T-helper 1 cell treated with Interleukin-12 subunit alpha and Interleukin-12 subunit beta and Interleukin-4 antibody, amounts not matched to agents 30 ng/mL and 1 ng/mL, for 36 hours (primary cell): ENCODE measurements at regions not wholly inside any gene's neighbourhood (a gene's known extent, or its start where the extent isn't known, plus 50 kb on each side); places are given as distances from the start of the nearest gene placed in this dataset.

Experiments
- intact Hi-C: fragments of 100-400 bp; cut with micrococcal nuclease; formaldehyde crosslinking; loops from one replicate; pipeline ENCODE4 v1.15.1; 2024

DNA sequence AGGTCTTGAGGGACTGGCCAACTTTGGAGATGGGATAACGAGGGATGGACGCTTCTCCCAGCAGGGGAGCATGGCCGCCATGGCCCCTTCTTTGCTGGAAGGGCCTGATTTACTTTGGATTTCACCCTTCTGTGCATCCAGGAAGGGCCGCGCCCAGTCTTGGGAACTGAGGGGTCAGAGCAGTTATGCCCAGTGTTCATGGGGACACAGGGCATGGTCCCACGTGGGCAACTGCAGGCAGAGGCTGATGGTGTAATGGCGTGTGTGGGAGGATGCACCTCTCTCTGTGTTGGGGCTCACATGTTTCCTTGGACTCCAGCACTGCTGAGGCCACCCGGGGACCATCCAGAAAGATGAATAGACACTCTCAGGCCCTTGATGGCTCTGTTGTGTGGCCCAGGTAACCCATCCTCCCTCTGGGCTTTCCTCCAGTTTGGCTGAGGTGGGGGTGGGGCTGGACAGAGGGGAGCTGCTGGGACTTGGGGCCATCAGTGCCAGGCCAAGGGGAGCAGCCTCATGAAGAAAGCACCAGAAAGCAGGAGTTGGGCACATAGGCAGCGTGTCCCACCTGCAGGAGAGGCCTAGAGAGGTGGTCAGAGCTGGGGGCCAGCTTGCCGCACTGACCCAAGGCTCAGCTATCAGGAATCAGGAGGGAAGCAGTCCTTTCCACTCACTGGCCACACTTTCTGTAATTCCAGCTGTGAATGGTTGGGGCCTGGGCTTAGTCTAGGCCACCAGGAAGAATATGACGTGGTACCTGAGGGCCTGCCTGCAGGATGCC, 1033.9 kb downstream of the TBC1D22A start:
- intact Hi-C loops = no loop called here

DNA sequence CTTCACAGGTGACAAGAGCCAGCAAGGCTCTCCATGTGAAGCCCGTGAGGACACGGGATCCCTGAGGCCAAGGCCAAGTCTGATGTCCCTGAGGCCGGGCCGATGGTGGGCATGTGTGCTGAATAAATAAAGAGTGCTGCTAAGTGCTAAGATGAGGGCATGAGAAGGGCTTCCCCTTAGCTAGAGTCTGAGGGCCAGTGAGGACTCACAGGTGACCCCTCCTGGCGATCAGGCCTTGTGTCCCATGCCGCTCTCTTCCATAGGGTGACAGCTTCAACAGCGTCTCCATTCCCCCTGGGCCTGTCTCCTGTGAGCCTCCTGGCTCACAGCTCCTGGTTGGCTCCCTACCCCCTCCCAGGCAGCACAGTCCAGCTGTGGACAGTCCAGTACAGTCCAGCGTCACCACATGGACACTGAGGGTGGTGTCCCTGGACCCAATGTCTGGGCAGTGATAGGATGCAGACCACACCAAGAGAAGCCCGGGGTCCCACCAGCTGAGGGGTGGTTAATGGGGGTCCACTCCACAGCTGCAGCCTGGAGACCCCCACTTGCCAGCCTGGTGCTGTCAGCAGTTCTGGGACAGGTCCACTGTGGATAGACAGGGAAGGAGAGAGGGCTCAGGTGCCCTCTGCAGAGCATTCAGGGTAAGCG, 1033.2 kb downstream of the TBC1D22A start:
- intact Hi-C loops = no loop called here

DNA sequence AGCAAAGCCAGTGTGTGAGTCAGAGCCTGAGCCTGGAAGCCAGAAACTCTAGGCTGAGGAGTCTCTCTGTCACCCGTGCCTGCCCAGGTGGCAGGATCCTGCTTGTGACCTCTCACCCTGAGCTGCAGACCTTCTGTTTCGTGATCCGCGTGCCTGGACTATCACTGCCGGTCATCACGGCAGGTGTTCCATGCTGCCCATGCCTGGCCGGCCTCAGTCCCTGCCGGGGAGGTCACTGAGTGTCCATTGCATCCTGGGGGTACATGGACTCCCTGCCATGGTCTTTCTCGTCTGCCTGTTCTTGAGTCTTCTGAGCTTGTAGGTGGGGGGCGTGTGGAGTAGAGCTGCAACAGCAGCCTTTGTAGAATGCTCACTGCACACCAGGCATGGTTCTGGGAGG, 1032.4 kb downstream of the TBC1D22A start:
- intact Hi-C loops = no loop called here

DNA sequence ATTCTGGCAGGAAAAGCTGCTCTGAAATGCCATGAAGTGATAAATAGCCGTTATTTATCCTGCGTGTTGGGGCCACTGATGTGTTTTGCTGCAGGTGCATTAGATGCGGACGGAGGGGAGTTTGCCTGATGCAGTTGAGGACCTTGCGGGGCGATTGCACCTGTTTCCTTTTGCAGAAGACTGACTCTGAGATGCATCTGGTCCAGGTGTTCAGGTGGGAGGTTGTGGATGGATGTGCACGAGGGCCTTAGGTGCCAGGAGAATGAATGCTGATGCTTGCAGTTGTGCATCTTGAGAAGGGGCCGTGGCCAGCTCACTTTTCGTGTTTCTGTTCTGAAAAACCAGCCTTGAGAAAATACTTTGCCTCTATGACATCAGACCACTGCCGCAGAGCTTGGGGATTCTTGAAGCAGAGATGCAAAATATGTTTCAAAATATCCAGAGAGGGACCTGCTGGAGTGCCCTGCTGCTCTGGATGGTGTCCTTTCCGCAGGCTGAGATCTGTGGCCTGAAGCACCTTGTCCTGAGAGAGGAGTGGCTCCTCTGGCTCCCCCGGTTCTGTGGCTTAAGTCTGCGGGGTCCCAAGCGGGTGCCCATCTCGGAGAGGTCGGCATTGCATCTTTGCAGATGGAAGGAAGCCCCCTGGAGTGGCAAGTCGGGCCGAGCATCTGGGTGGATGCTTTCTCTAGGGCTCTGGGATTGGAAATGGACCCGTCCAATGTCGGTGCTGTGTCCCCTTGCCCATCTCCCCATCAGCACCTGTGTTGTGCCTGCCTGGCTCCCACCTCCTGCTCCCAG, 1031.1 kb downstream of the TBC1D22A start:
- intact Hi-C loops = no loop called here

DNA sequence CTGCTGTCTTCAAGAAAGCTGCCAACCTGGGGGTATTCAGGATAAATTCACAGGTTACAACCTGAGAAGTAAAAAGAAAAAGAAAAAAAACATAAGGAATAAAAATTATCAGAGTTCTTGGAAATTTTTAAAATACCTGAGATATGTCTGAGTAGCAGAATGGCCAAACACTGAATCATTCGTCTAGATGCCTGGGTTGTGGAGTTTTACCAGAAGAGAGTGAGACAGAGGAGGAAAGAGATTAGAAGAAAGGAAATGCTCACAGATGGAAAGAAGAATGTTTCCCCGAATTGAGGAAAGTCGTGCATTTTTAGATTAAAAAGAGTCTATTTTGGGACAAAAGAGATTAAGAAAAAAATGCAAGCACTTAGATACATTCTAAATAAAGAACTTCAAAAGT, 1026.7 kb downstream of the TBC1D22A start:
- intact Hi-C loops = no loop called here

DNA sequence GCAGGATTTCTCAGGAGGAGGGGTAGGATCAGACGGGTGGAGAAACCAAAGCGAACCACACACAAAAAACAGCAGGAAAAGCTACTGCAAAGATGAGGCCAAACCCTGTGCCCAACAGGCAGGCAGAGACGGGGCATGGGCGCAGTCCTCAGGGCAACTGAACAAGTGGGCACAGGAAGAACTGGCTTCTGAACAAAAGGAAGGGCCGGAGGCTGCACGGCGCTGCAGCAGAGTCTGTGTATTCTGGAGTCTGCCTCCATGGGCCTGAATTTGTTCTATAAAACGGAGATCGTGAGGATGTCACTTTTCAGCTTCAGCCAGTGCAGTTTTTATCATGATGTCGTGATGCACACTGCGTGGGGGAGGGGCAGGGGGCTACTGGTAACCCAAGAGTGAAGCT, 1026.0 kb downstream of the TBC1D22A start:
- intact Hi-C loops = no loop called here

DNA sequence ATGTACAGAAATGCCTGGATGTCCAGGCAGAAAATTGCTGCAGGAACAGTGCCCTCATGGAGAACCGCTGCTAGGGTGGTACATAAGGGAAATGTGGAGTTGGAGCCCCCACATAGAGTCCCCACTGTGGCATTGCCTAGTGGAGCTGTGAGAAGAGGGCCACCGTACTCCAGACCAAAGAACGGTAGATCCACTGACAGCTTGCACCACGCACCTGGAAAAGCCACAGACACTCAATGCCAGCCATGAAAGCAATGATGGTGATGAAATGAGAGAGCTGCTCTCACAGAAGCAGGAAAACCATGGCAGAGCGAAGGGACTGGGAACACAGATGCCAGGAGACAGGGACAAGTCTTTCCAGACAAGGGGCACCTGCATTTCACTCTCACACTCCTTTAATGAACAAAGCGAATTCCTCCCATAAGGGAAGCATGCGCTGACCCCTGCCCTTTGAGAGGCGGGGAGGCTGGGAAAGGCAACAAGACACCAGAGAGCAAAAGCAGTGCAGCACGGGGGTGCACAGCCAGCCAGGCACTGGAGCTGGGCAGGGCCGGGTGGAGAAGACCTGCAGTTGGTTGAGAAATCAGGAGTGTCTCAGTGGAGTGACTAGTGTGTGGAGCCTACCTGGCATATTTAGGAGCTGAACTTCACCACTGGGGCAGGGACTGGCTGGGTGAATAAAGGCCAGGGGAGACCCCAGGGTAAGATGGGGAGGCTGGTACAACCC, 1025.2 kb downstream of the TBC1D22A start:
- intact Hi-C loops = no loop called here

DNA sequence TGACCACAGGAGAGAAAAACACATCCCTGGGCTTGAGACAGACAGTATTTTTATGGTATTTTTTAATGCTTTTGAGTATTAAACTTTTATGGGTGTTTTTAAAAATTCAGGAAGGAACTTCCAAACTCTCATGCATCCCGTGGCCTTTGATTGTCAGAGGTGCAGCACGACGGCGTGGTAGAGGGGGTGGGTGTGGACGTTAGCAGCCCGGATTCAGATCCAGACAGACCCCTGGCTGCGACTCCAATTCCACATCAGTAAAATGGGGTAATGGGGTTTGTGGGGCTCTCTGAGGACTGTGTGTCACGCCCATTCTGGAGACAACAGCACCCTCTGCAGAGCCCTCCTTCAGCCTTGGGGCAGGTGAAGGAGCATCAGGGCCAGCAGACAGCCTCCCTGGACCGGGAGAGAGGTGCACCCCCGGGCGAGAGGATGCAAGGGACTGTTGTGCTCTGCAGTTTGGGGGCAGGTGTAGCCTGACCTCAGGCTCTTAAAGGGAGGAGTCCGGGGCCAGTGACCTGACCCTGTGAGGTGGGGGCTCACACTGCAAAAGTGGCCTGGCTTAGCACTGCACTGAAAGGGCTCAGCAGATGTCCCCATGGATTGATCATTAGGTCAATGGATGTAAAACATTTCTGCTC, 1024.3 kb downstream of the TBC1D22A start:
- intact Hi-C loops = no loop called here

DNA sequence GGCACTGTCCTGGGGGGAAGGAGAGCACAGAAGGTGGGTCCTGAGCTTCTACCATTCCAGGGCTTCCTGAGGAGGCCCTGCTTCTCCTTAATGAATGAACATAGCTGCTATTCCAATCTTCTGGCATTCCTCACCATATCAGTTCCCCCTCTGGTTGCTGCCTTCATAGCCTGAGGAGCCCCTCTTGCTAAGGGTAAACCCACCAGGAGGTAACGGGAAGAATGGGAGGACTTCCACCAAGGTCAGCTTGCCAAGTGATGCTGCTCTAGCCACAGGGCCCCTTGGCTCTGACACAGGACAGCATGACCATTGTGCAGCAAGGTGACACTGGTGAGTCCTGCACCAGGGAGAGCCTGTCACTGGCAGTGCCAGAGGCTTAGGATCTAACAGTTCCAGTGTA, 1022.5 kb downstream of the TBC1D22A start:
- intact Hi-C loops = no loop called here

DNA sequence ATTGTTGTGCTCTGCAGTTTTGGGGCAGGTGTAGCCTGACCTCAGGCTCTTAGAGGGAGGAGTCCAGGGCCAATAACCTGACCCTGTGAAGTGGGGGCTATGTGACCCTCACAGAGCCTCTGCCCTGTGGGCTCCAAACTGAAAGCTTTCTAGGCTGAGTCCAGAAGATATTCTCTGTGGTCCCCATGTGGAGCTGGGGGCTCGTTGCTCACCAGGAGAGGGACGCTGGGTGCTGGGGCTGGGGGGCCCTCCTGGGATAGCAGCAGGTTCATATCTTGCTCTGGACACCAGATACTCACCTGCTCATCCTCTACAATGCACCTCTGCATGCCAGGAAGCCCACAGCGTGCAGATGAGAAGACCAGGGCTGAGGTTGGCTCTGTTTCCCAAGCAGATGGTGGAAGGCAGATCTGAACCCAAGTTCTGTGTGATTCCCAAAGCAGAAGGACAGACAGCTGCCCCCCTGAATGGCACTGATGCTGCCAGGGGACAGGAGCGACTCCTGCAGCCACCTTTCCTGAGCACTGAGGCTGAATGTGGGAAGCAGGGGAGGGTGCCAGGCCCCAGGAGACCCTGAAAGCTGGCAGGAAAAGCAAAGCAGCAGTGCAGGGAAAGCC, 1022.0 kb downstream of the TBC1D22A start:
- intact Hi-C loops = no loop called here

DNA sequence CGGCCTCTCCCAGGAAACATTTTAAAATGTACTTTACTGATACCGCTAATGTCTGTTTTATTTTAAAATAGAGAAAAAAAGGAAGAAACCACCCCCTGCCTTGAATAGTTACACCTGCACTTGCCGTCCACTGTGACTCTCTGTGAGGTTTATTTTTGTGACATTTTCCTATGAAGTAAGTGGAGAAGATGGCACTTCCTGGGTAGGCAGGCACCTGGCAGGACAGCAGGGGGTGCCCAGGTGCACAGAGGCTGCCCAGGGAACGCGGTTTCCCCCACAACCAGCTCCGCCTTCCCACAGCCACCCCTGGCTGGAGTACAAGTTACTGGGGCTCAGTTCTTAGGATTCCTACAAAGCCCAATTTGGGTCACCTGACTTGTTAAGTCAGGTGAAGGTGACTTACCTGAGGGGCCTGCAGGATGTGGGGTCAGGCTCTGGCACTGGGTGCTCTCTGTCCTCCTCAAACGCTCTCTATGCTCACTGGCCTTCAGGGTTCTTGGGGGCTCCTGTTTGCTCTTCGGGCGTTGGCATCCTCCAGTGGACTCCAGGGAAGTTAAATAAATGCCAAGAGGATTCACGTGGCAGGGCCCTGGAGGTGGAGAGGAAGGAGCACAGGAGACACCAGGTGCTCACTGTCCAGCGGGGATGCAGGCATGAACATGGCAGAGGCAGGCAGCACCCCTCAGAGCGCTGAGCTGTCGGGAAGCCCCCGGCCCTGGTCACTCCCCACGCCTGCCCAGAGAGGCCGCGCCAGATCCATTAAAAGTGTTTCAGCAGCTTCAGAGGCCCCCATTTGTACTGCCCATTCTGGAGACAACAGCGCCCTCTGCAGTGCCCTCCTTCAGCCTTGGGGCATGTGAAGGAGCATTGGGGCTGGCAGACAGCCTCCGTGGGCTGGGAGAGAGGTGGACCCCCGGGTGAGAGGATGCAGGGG, 1021.2 kb downstream of the TBC1D22A start:
- intact Hi-C loops = no loop called here

DNA sequence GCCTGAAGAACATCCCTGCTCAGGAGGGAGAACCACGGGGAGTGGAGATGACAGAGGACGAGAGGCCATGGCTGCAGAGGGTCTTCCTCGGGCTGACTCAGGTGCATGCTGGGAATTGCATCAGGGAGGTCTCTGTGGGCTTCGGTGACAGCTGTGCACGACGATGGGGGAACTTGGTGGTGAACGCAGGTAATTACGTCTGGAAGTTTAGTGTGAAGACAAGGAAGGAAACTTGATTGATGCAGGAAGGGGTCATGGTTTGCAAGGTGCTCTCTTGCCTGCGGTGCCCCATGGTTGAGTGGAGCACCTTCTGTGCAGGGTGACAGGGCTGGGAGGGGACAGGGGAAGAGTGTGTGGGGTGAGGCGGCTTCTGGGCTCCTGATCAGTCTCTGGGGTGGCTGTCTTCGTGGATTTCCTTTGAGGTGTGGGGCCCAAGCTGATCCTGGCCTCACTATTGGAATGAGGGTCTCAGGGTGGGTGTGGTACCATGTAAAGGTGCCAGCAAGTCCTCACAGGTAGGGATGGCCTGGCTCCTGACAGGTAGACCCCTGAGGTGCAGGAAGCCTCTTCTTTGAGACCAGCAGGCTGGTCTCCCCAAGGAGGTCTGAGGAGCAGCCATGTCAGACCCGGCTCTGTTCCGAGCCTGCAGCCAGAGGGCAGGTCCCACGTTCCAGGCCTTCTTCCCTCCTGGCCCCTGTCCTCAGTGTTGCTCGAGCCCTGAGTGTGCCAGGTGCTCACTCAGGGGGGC, 1020.1 kb downstream of the TBC1D22A start:
- intact Hi-C loops = no loop called here

DNA sequence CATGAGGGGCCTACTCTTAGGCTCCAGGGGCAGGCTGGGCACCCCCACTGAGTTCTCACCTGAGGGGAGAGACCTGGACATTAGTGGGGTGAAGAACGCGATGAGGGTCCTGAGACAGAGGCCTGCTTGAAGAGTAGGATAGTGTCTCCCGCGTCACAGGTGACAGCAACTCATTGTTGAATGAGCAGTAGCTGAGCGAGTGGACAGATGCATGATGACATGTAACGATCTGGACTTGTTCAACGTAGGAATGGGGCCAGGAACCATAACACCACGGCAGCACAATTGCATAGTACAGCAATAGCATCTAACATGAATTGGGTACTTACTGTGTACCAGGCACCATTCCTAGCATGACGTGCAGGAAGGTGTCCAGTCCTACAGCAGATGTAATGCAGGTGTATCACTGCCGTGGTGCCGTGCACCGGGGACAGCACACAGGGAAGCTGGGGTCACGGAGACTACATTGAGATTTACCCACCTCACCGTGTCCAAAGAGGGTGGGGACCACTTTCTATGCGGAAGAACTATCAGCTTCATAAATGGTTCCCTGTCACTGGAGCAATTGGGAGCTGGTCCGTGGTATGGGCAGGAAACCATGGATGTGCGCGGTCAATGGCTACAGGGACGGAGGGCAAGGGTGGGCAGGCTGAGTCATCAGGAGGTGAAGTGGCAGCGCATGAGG, 1019.1 kb downstream of the TBC1D22A start:
- intact Hi-C loops = no loop called here

DNA sequence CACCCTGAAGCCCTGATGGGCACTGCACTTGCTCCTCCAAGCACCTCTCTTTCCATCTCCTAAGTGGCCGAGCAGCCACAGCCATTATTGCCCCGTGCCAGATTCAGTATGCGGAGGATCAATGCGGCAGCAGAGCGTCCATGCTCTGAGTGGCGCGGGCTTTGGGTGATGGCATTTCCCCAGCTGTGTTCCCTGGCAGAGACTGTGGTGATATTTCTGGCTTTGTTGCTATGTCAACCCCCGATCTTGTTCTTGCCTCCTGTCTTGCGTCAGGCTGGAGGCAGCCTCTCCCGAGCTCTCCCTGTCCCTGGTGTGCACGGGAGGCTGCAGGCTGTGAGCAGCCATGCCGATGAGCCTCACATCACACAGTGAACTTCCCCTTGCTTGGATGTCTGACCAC, 1018.6 kb downstream of the TBC1D22A start:
- intact Hi-C loops = no loop called here

DNA sequence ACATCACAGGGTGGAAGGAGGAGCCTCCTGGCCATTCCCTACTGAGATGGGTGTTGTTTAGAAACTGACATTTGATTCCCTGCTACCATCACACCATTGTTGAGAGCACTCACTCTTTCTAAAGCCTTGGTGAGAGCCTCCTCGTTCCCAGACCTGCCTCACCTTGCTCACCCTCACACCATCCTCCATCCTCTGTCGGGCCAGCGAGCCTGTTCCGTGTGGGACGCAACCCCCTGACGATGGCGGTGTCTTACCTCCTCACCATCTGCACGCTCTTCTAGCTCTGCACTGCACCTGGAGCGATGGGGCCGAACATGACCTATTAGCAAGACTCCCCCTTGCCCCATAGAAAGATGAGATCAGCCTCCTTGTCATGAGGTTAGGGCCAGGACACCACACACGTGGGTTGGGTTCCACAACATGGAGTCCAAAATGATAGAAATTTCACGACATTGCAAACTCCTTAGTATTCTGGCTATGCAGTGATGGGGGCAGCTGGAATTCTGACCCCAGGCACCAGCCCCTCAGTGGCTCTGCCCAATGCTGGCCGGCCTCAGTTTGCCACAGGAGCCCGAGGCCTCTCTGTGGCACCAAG, 1017.9 kb downstream of the TBC1D22A start:
- intact Hi-C loops = no loop called here

DNA sequence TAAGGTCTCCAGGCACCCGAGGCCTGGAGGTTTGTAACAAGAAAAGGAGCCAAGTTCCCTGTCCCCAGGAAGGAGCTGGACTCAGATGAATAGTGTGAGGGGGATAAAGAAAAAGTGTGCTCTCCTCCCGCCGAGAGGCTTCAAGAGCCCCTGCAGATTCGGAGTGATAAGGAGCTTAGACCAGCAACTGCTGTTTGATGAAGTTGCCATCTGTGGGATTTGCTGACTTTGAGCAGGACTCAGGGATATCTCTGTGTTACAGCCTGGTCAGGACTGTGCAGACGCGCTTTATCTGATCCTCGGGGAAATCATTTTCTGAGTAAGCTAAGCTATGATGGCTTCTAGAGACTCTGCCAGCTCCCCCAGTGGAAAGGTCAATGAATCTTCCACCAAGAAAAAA, 1017.0 kb downstream of the TBC1D22A start:
- intact Hi-C loops = no loop called here

DNA sequence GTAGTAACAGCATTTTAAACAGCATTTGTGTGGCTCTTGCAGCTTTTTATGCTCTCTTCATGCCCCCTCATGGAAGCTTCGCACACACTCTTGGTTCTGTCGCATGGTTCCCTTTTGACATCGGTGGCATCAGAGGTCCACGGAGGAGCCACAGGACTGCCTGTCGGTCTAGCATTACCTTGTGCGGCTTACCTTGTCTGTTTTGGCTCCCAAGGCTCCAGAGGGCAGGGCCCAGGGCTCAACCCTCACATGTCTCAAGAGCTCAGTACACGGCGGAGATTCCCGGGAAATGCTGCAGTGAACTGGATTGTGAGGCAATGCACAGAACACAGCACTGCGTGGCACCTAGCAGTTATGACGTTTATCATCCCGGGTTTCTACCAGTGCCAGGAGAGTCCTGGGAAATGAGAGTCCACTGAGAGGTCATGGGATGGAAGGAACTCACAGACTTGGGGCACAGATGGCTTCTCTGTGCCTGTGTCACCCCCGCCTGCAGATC, 1015.8 kb downstream of the TBC1D22A start:
- intact Hi-C loops = no loop called here

DNA sequence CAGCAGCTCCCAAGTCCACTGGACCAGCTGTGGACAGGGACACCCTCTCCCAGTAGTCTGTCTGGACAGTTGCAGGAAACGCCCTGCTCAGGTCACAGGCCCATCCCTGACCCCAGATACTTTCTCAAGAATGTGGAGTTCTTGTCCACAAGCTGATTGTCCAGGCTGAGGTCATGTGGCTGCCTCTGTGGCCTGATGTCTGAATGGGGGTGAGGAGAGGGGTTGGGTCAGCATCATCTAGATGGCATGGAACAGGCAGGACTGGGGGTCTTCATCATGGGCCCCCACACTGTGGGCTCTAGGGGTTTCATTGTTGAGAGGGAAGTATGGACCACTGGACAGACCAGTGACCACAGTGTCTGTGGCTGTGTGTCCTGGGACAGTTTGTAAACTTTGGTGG, 1015.0 kb downstream of the TBC1D22A start:
- intact Hi-C loops = no loop called here
